ENCODE measurements at regions not wholly inside any gene's neighbourhood (a gene's known extent, or its start where the extent isn't known, plus 50 kb on each side); places are given as distances from the start of the nearest gene placed in this dataset.

DNA sequence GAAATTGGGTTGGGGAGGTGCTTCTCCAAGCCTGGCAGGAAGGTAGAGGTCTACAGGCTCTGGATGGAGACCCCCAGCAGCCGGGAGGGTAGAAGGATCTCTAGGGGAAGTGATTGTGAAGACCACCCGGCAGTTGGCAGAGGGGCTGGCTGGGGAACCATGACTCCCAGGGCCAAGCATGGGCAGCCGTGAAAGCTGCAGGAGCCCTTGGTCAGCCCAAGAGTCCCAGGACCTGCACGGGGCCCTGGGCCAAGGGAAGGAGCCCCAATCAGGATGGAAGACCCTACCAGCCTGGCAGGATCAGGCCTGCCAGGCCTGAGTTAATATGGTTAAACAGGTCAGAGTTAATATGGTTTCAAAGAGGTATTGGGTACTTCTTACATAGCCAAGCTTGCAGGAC is 126.3 kb upstream of the NANOS1 start:
- Histone ChIP-seq H3K4me3 (no peak overlapping the region), H3K27ac (no peak overlapping the region)
- no peak for DNase-seq (ENCODE audit: low spot score)
- TF ChIP-seq, protein P1, sequence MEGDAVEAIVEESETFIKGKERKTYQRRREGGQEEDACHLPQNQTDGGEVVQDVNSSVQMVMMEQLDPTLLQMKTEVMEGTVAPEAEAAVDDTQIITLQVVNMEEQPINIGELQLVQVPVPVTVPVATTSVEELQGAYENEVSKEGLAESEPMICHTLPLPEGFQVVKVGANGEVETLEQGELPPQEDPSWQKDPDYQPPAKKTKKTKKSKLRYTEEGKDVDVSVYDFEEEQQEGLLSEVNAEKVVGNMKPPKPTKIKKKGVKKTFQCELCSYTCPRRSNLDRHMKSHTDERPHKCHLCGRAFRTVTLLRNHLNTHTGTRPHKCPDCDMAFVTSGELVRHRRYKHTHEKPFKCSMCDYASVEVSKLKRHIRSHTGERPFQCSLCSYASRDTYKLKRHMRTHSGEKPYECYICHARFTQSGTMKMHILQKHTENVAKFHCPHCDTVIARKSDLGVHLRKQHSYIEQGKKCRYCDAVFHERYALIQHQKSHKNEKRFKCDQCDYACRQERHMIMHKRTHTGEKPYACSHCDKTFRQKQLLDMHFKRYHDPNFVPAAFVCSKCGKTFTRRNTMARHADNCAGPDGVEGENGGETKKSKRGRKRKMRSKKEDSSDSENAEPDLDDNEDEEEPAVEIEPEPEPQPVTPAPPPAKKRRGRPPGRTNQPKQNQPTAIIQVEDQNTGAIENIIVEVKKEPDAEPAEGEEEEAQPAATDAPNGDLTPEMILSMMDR (IDR thresholded peaks at IDR 0.05) = no peak

DNA sequence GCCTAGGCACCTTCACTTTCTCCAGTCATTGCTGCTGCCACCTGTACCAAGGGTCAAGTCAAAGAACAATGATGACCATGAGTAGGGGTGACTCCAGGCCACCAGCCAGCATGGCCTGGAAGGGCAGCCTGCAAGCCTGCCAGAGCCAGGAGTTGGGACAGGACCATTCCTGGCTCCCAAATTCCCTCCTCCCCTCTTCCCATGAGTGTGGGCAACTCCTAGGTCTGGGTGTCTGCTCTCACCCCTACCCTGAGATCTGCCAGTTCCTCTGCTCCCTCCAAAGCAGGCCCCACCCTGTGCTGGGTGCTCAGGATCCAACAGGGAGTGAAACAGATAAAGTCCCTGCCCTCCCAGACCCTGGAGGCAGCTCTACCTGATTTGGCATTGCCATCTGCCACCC is 125.8 kb upstream of the NANOS1 start:
- TF ChIP-seq, protein P1 (IDR thresholded peaks at IDR 0.05) = no peak
- no peak for DNase-seq (ENCODE audit: low spot score)

DNA sequence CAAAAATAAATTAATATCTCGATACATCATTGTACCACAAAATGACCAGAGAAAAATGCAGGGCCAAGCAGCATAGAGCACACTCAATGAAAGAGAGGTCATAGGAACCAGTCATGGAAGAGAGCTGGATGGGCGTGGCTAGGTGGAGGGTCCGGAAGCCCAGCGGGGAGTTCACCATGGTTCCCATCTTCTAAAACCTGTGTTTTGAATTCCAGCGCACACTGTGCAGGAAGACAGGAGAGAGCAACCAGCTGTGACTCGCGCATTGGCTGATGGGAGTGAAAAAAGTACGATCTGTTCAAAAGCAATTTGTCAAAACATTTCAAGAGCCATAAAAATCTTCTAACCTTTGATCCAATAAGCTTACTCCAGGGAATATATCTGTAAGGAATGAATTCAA is 125.2 kb upstream of the NANOS1 start:
- no peak for DNase-seq (ENCODE audit: low spot score)
- no peak overlapping the region for H3K4me3 ChIP-seq
- no peak overlapping the region for H3K27ac ChIP-seq
- TF ChIP-seq, protein P1 (IDR thresholded peaks at IDR 0.05) = no peak

More for the DNA sequence above, 125.8 kb upstream of the NANOS1 start:
- no peak overlapping the region for H3K4me3 ChIP-seq
- no peak overlapping the region for H3K27ac ChIP-seq

DNA sequence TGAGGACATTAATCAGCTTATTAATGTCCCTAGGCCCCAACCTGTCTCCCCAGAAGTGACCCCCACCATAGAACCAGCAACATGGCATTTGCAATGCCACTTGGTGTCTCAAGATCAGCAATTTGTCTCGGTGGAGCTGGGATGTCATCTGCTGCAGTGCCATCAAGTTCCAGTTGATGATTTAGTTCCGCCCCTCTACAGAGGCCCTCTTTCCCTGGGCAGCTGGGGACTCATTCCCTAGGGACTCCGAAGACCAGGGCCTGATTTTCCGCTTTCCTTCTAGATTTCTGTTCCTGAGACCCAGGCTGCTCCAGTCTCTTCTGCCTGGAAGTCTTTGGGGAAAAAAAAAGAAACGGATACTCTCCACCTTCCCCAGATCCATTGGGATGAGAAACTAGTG is 122.5 kb upstream of the NANOS1 start:
- H3K4me3 ChIP-seq = no peak overlapping the region
- TF ChIP-seq, protein P1 (IDR thresholded peaks at IDR 0.05) = no peak
- no peak overlapping the region for H3K27ac ChIP-seq
- DNase-seq (ENCODE audit: low spot score) = no peak

DNA sequence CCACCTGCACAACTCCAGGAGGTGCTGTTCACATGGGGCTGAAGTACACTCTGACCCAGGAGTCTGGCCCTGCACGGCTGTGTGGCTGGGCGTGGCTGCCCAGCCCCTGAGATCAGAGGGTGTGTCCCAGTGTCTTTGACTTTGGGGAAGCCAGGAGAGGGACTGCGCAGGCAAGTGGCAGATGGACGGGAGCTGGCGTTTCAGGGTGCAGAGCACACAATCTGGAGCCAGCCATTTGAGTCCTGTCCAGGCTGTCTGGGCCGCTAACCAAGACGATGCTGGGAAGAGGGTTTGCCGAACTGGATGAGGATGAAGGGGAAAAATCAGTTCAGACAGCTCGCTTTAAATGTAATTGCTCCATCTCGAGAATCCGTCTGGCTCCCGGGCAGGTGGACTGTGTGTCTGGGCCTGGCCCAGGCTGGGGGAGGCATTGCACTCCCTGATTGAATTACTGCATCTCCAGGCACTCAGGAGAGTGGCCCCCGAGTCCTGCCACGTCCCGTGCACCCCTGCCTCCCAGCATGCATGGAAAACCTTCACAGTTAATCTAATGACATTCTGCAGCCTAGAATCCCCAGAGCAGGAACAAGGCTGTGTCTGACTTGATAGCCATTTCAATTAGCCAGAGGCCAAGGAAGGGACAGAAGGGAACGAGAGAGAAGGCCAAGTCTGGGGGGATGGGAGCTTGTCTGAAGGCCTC is 120.8 kb upstream of the NANOS1 start:
- TF ChIP-seq, protein P1 (IDR thresholded peaks at IDR 0.05) = no peak
- Histone ChIP-seq H3K27ac (no peak overlapping the region), H3K4me3 (no peak overlapping the region)
- DNase-seq (ENCODE audit: low spot score) = no peak

DNA sequence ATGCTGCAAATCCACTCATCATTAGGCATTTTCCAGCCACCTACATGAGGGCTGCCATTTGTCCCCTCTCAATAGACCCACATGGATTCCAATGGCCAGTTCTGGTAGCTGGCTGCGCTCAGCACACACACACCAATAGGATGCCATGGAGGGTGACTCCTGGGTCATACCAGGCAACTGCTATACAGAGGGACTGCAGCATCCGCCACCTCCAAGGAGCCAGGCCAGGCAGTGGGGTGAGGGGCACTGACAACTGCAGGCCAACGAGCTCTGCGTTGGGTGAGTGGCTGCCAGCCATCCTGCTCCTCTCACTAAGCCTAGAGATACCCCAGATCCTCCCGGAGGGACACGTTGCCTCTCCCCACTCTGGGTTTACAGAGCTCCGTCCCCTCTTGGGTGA is 118.8 kb upstream of the NANOS1 start:
- Histone ChIP-seq H3K27ac (no peak overlapping the region), H3K4me3 (no peak overlapping the region)
- TF ChIP-seq, protein P1 (IDR thresholded peaks at IDR 0.05) = no peak
- no peak for DNase-seq (ENCODE audit: low spot score)

DNA sequence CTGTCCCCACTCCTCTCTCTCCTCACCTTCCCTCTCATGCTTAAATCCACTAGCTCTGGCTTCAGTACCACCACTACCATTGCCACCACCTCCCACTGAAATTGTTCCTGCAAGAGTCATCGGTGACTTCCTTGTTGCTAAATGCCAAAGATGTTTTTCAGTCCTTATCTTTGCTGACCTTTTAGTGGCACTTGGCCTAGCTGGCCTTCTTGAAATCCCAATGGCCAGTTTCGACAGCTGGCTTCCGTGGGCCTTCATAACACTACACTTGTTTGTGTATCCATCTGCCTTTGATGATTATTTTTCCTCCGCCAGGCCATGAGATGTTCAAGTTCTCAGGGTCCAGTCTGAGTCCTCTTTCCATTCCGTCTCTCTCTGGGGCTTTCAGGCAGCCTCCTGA is 118.2 kb upstream of the NANOS1 start:
- TF ChIP-seq, protein P1 (IDR thresholded peaks at IDR 0.05) = no peak
- DNase-seq (ENCODE audit: low spot score) = no peak
- Histone ChIP-seq H3K4me3 (no peak overlapping the region), H3K27ac (no peak overlapping the region)
